ENCODE measurements at regions not wholly inside any gene's neighbourhood (a gene's known extent, or its start where the extent isn't known, plus 50 kb on each side); places are given as distances from the start of the nearest gene placed in this dataset.

DNA sequence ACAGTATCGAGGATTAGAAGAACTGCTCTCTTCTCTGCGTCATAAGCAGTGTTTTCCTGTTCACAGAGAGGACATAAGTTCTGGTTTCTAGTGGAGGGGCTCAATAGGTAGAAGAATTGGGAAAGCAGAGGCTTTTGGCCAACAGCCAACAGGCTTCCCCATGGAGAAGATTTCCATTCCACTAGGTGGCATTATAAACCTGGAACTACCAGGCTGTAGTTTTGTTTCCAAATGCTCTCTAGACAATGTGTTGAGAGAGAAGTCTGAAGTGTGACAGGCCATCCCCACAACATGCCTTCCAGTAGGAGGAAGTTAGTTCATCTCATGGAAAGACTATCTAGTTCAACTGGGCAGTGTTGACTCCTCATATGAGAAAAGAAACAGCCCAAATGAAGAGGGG, 63.8 kb upstream of the ANXA10 start:
- TF ChIP-seq POLR2A (IDR thresholded peaks at IDR 0.05) (no peak), CTCF (IDR thresholded peaks at IDR 0.05) (no peak), EP300 (IDR thresholded peaks at IDR 0.05) (no peak)
